GM18519 (cell line): ENCODE measurements at regions not wholly inside any gene's neighbourhood (a gene's known extent, or its start where the extent isn't known, plus 50 kb on each side); places are given as distances from the start of the nearest gene placed in this dataset.

ENCODE experiments used
- ATAC-seq: cut with Tn5 transposase; IDR thresholded peaks from one replicate; pipeline ENCODE4 v1.9.1; 2021; ENCODE audit warnings: mild to moderate bottlenecking, moderate library complexity; ENCODE audit not compliant: unreplicated experiment, low FRiP score

DNA sequence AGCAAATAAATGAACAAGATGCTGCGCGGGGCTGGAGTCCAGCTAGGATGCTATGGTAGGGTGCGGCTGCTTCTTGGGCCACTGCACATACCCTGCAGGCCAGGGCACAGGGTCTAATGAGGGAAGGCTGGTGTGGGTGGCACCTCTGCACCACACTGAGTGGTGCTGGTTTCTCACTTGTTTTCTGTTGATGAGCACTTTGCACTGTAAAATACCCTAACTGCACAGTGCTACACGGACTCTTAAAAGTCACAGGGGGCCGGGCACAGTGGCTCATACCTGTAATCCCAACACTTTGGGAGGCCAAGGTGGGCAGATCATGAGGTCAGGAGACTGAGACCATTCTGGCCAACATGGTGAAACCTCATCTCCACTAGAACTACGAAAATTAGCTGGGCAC, 52.7 kb upstream of the DMRT1 start:
- no peak for ATAC-seq
